CD14-positive monocyte (primary cell): ENCODE measurements at regions not wholly inside any gene's neighbourhood (a gene's known extent, or its start where the extent isn't known, plus 50 kb on each side); places are given as distances from the start of the nearest gene placed in this dataset.
A peak's percentile ranks its signal among the peaks of the same experiment; 100 is the strongest.

Experiments used
- DNase-seq, 3 donors: peaks; one replicate each; pipeline ENCODE4 v3.0.0-alpha.2; 2011 to 2022
- H2AFZ ChIP-seq: 2 replicates; pipeline ENCODE4 v1.6.0; 2012; ENCODE audit warnings: mild to moderate bottlenecking, low read depth, low read length, inconsistent platforms; ENCODE audit not compliant: insufficient read depth, poor library complexity, severe bottlenecking
- H3K27ac ChIP-seq, 2 donors: 1 replicate in 1 of 2; 2 replicates in 1 of 2; pipeline ENCODE4 v1.5.1; 2012 to 2013; ENCODE audit warnings: low read length in 2 of 2, control low read depth in 1 of 2, inconsistent platforms in 1 of 2, low read depth in 1 of 2, mild to moderate bottlenecking in 1 of 2
- H3K27me3 ChIP-seq, 2 donors: one replicate each; pipeline versions ENCODE4 v1.6.0 to v1.6.1; 2011 to 2013; ENCODE audit warnings: low read length in 2 of 2; ENCODE audit not compliant: control insufficient read depth in 2 of 2, insufficient read depth in 2 of 2
- H3K36me3 ChIP-seq, 2 donors: replicated peaks in 1 of 2; 1 replicate in 1 of 2; 2 replicates in 1 of 2; pipeline versions ENCODE4 v1.5.1 to v1.6.1; 2012 to 2013; ENCODE audit warnings: low read length in 2 of 2, control low read depth in 1 of 2, inconsistent platforms in 1 of 2, mild to moderate bottlenecking in 1 of 2; ENCODE audit not compliant: insufficient read depth in 2 of 2, control insufficient read depth in 1 of 2
- H3K4me1 ChIP-seq, 2 donors: 1 replicate in 1 of 2; 2 replicates in 1 of 2; pipeline versions ENCODE4 v1.5.1 to v1.6.1; 2012 to 2013; ENCODE audit warnings: low read length in 2 of 2, control low read depth in 1 of 2, inconsistent platforms in 1 of 2, mild to moderate bottlenecking in 1 of 2, moderate library complexity in 1 of 2; ENCODE audit not compliant: insufficient read depth in 2 of 2, control insufficient read depth in 1 of 2
- H3K4me2 ChIP-seq: replicated peaks from 2 replicates; pipeline ENCODE3; 2012; ENCODE audit warnings: low read length, moderate library complexity, mild to moderate bottlenecking; ENCODE audit not compliant: poor library complexity, severe bottlenecking; ENCODE audit errors: extremely low read depth
- H3K4me3 ChIP-seq, 3 experiments: fragments of 200-600 bp in 1 of 3; sonication (generic) in 1 of 3; replicated peaks in 1 of 3; 1 replicate in 2 of 3; 2 replicates in 1 of 3; pipeline ENCODE4 v1.5.1; 2011 to 2013; ENCODE audit warnings: low read length in 3 of 3, mild to moderate bottlenecking in 3 of 3, control low read depth in 2 of 3, low read depth in 2 of 3, inconsistent platforms in 1 of 3, moderate library complexity in 1 of 3
- H3K79me2 ChIP-seq: 2 replicates; pipeline ENCODE4 v1.6.0; 2012; ENCODE audit warnings: mild to moderate bottlenecking, control low read depth, inconsistent platforms, low read length, moderate library complexity; ENCODE audit not compliant: insufficient read depth
- H3K9ac ChIP-seq: 2 replicates; pipeline ENCODE4 v1.6.0; 2017; ENCODE audit warnings: low read length, mild to moderate bottlenecking; ENCODE audit not compliant: insufficient read depth, poor library complexity, severe bottlenecking
- H3K9me3 ChIP-seq, 2 donors: replicated peaks in 1 of 2; 1 replicate in 1 of 2; 2 replicates in 1 of 2; pipeline versions ENCODE4 v1.5.1 to v1.6.1; 2012 to 2013; ENCODE audit warnings: low read length in 2 of 2, control low read depth in 1 of 2; ENCODE audit not compliant: control insufficient read depth in 1 of 2, insufficient read depth in 1 of 2
- H4K20me1 ChIP-seq: 2 replicates; pipeline ENCODE4 v1.6.0; 2012; ENCODE audit warnings: mild to moderate bottlenecking, low read length, control low read depth, moderate library complexity; ENCODE audit not compliant: insufficient read depth
- H3K27ac Mint-ChIP-seq, 7 donors: one replicate each; pipeline ENCODE4 v1.8.0; 2020; ENCODE audit warnings: mild to moderate bottlenecking in 7 of 7, mixed read lengths in 7 of 7, moderate library complexity in 6 of 7, inconsistent platforms in 2 of 7
- H3K27me3 Mint-ChIP-seq, 3 donors: one replicate each; pipeline ENCODE4 v1.8.0; 2021 to 2022; ENCODE audit warnings: low read depth in 3 of 3, mild to moderate bottlenecking in 3 of 3, mixed read lengths in 3 of 3, moderate library complexity in 3 of 3, inconsistent platforms in 1 of 3
- H3K36me3 Mint-ChIP-seq, 2 donors: one replicate each; pipeline ENCODE4 v1.8.0; 2020; ENCODE audit warnings: mixed read lengths in 2 of 2, inconsistent platforms in 1 of 2, mild to moderate bottlenecking in 1 of 2
- H3K4me1 Mint-ChIP-seq: one replicate; pipeline ENCODE4 v1.8.0; 2020; ENCODE audit warnings: mild to moderate bottlenecking, mixed read lengths
- H3K4me3 Mint-ChIP-seq, 2 donors: one replicate each; pipeline ENCODE4 v1.8.0; 2020; ENCODE audit warnings: mild to moderate bottlenecking in 2 of 2, mixed read lengths in 2 of 2, moderate library complexity in 1 of 2
- H3K9me3 Mint-ChIP-seq, 7 donors: one replicate each; pipeline ENCODE4 v1.8.0; 2020 to 2022; ENCODE audit warnings: mixed read lengths in 7 of 7, mild to moderate bottlenecking in 6 of 7, moderate library complexity in 6 of 7, inconsistent platforms in 2 of 7
- CTCF ChIP-seq: fragments of 200-600 bp; IDR thresholded peaks from one replicate; pipeline ENCODE4 v1.8.0; 2022; ENCODE audit warnings: antibody characterized with exemption, mild to moderate bottlenecking
- WGBS: methylation state at CpG from one replicate; pipeline ENCODE4 v1.1.5; 2013; ENCODE audit warnings: missing lambda C conversion rate; ENCODE audit not compliant: insufficient coverage; 5-methylcytosine and 5-hydroxymethylcytosine counted together
- intact Hi-C, 2 donors: fragments of 100-400 bp; cut with micrococcal nuclease; formaldehyde crosslinking; loops; one replicate each; pipeline versions ENCODE4 v1.15.0 to v1.15.1; 2023

DNA sequence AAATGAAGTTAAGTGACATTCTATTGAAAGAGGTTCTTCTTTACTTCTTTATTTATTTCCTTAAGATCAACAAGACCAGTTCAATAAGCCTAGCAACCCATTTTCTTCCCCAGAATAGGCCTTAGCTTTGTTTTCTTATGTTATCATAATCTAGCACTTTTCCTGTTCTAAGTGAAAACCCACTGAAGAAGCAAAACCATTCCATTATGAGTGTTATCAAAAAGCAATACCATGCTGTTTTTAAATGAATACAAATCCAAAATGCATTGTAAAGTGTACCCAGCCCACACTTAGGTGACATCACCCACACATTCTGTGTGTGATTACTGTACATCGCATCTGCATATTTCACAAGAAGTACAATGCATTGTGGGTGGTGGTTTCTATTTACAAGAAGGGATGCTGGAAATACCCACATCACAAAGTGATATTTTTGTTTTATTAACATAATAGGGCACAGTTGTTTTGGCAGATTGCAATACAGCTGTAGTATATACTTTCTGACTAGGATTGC lies 679.5 kb downstream of the KCNJ3 start:
- TF ChIP-seq CTCF, result no peak
- H3K4me1 Mint-ChIP-seq, result no peaks in the 10 kb centered on the region
- no peaks in the 10 kb centered on the region for H3K27me3 ChIP-seq
- DNase-seq, result no peak
- no peaks in the 10 kb centered on the region for H3K36me3 ChIP-seq
- H3K27ac ChIP-seq, result no peak overlapping the region
- no peaks in the 10 kb centered on the region for H3K36me3 Mint-ChIP-seq
- H3K4me1 ChIP-seq, result no peaks in the 10 kb centered on the region
- intact Hi-C loops, result loop anchor here in 1 of 2 donors (10.0 kb wide), 1 partner anchor 1817 kb away; no protein-coding TSS in a partner anchor
- H3K4me3 ChIP-seq, result no peak overlapping the region
- H3K79me2 ChIP-seq, result no peaks in the 10 kb centered on the region
- no peak overlapping the region for H2AFZ ChIP-seq
- WGBS, result no CpG with 5 or more reads among the region's 1 CpG
- H3K9ac ChIP-seq, result no peak overlapping the region
- no peak overlapping the region for H3K27ac Mint-ChIP-seq
- H3K9me3 ChIP-seq, result no peaks in the 10 kb centered on the region
- H3K9me3 Mint-ChIP-seq, result no peaks in the 10 kb centered on the region
- H3K27me3 Mint-ChIP-seq, result peaks cover 0 to 1% (median 0%) of the 10 kb centered on the region in 3 donors
- H4K20me1 ChIP-seq, result no peaks in the 10 kb centered on the region
- H3K4me3 Mint-ChIP-seq, result no peak overlapping the region
- H3K4me2 ChIP-seq, result no peak overlapping the region

GRCh38 chr2:155377266-155377680 lies 678.8 kb downstream of the KCNJ3 start:
- Histone ChIP-seq H3K27ac (no peak overlapping the region), H3K9ac (no peak overlapping the region), H2AFZ (no peak overlapping the region), H3K4me1 (no peaks in the 10 kb centered on the region), H3K36me3 (no peaks in the 10 kb centered on the region), H4K20me1 (no peaks in the 10 kb centered on the region), H3K79me2 (no peaks in the 10 kb centered on the region), H3K4me2 (no peak overlapping the region), H3K27me3 (no peaks in the 10 kb centered on the region), H3K4me3 (no peak overlapping the region), H3K9me3 (no peaks in the 10 kb centered on the region)
- Mint-ChIP-seq H3K27me3 (peaks cover 0 to 1% (median 0%) of the 10 kb centered on the region in 3 donors), H3K4me1 (no peaks in the 10 kb centered on the region), H3K4me3 (no peak overlapping the region), H3K36me3 (no peaks in the 10 kb centered on the region), H3K27ac (no peak overlapping the region), H3K9me3 (no peaks in the 10 kb centered on the region)
- intact Hi-C loops, result loop anchor here in 1 of 2 donors (10.0 kb wide), 1 partner anchor 1818 kb away; no protein-coding TSS in a partner anchor
- DNase-seq, result peak in 1 of 3 donors; percentile 3
- WGBS, result 100% methylated on average over 1 of the region's 5 CpGs
- TF ChIP-seq CTCF, result peak; percentile 32
